WTC11 (cell line): ENCODE measurements at regions not wholly inside any gene's neighbourhood (a gene's known extent, or its start where the extent isn't known, plus 50 kb on each side); places are given as distances from the start of the nearest gene placed in this dataset.

ENCODE experiments used
- ATAC-seq: fragments of 200-7000 bp; cut with Tn5 transposase; 2 replicates; pipeline ENCODE4 v1.10.0; 2021; ENCODE audit warnings: mild to moderate bottlenecking, moderate library complexity
- CTCF ChIA-PET: fragments of 300-600 bp; sonication (Branson Sonifier 250); formaldehyde crosslinking; loops from one replicate; lab custom pipeline; 2021; ENCODE audit warnings: antibody characterized with exemption; lab: Charles Lee
- POLR2A ChIA-PET: fragments of 350-600 bp; sonication (Branson Sonifier 250); formaldehyde crosslinking; loops from one replicate; lab custom pipeline; 2021; ENCODE audit warnings: antibody characterized with exemption; lab: Charles Lee
- DNase-seq: peaks from one replicate; pipeline ENCODE4 v3.0.0; 2021; ENCODE audit warnings: low spot score
- H3K27ac Mint-ChIP-seq: 2 replicates; pipeline ENCODE4 v1.8.0; 2021; ENCODE audit warnings: mixed read lengths
- H3K27me3 Mint-ChIP-seq: 2 replicates; pipeline ENCODE4 v1.8.0; 2021; ENCODE audit warnings: low read depth, mild to moderate bottlenecking, moderate library complexity, mixed read lengths
- H3K36me3 Mint-ChIP-seq: 2 replicates; pipeline ENCODE4 v1.8.0; 2021; ENCODE audit warnings: mixed read lengths
- H3K4me1 Mint-ChIP-seq: 2 replicates; pipeline ENCODE4 v1.8.0; 2022; ENCODE audit warnings: mixed read lengths
- H3K4me3 Mint-ChIP-seq: 2 replicates; pipeline ENCODE4 v1.8.0; 2021; ENCODE audit warnings: mild to moderate bottlenecking, moderate library complexity, mixed read lengths
- H3K9me3 Mint-ChIP-seq: 2 replicates; pipeline ENCODE4 v1.8.0; 2021; ENCODE audit warnings: mixed read lengths
- ARID4B ChIP-seq: sonication (generic); formaldehyde crosslinking; IDR thresholded peaks from 2 replicates; pipeline ENCODE4 v1.8.0; 2023; ENCODE audit warnings: missing genetic modification reagents, mild to moderate bottlenecking, borderline replicate concordance
- E2F5 ChIP-seq: sonication (generic); formaldehyde crosslinking; IDR thresholded peaks from 2 replicates; pipeline ENCODE4 v1.8.1; 2022; ENCODE audit warnings: mild to moderate bottlenecking, moderate library complexity, missing genetic modification reagents
- GTF2I ChIP-seq: fragments of 250-450 bp; sonication (Bioruptor Pico); conservative IDR thresholded peaks from 2 replicates; pipeline ENCODE4 v1.4.0; 2021; ENCODE audit warnings: mild to moderate bottlenecking
- IRF1 ChIP-seq: sonication (generic); formaldehyde crosslinking; IDR thresholded peaks from 2 replicates; pipeline ENCODE4 v1.8.0; 2023; ENCODE audit warnings: missing genetic modification reagents
- MAX ChIP-seq: sonication (generic); formaldehyde crosslinking; IDR thresholded peaks from 2 replicates; pipeline ENCODE4 v1.8.0; 2022; ENCODE audit warnings: mild to moderate bottlenecking, missing genetic modification reagents
- MXD4 ChIP-seq: fragments of 250-450 bp; sonication (Bioruptor Pico); IDR thresholded peaks from 2 replicates; pipeline ENCODE4 v1.8.0; 2021; ENCODE audit warnings: mild to moderate bottlenecking, moderate library complexity, borderline replicate concordance
- MYBL2 ChIP-seq: sonication (generic); formaldehyde crosslinking; IDR thresholded peaks from 2 replicates; pipeline ENCODE4 v1.8.1; 2023; ENCODE audit warnings: mild to moderate bottlenecking, moderate library complexity, missing genetic modification reagents
- NFYB ChIP-seq: sonication (generic); formaldehyde crosslinking; conservative IDR thresholded peaks from 2 replicates; pipeline ENCODE4 v1.8.0; 2022; ENCODE audit warnings: low read depth, missing genetic modification reagents
- NR3C1 ChIP-seq: sonication (generic); formaldehyde crosslinking; conservative IDR thresholded peaks from 2 replicates; pipeline ENCODE4 v1.8.1; 2023; ENCODE audit warnings: low read depth, mild to moderate bottlenecking, missing genetic modification reagents
- PRDM15 ChIP-seq: sonication (generic); formaldehyde crosslinking; IDR thresholded peaks from 2 replicates; pipeline ENCODE4 v1.8.0; 2022; ENCODE audit warnings: missing genetic modification reagents
- PREB ChIP-seq: sonication (generic); formaldehyde crosslinking; IDR thresholded peaks from 2 replicates; pipeline ENCODE4 v1.8.1; 2022; ENCODE audit warnings: mild to moderate bottlenecking, missing genetic modification reagents, moderate library complexity, borderline replicate concordance
- ZNF121 ChIP-seq: sonication (generic); formaldehyde crosslinking; IDR thresholded peaks from 2 replicates; pipeline ENCODE4 v1.8.0; 2023; ENCODE audit warnings: missing genetic modification reagents
- ZNF232 ChIP-seq: sonication (generic); formaldehyde crosslinking; IDR thresholded peaks from 2 replicates; pipeline ENCODE4 v1.8.0; 2022; ENCODE audit warnings: mild to moderate bottlenecking, missing genetic modification reagents
- ZNF263 ChIP-seq: sonication (generic); formaldehyde crosslinking; IDR thresholded peaks from 2 replicates; pipeline ENCODE4 v1.8.1; 2022; ENCODE audit warnings: low read depth, mild to moderate bottlenecking, moderate library complexity, missing genetic modification reagents

- Mint-ChIP-seq H3K36me3 (no peaks in the 10 kb centered on the region), H3K9me3 (peaks cover 15% of the 10 kb centered on the region), H3K27ac (no peak overlapping the region), H3K4me3 (no peak overlapping the region), H3K4me1 (peaks cover 7% of the 10 kb centered on the region), H3K27me3 (no peaks in the 10 kb centered on the region)
- no peak for ATAC-seq
- DNase-seq: no peak
- POLR2A ChIA-PET: no interaction called here
- TF ChIP-seq ZNF232 (CRISPR knock-in tag) (no peak), IRF1 (no peak), ZNF263 (no peak), ZNF121 (CRISPR knock-in tag) (no peak), NR3C1 (CRISPR knock-in tag) (no peak), PRDM15 (CRISPR knock-in tag) (no peak)
- CTCF ChIA-PET: no interaction called here
Measured at GRCh38 chr12:98074286-98074685, 441.1 kb upstream of the TMPO start.

- DNase-seq: no peak
- Mint-ChIP-seq H3K4me3 (no peak overlapping the region), H3K36me3 (no peaks in the 10 kb centered on the region), H3K27ac (no peak overlapping the region), H3K27me3 (no peaks in the 10 kb centered on the region), H3K4me1 (no peaks in the 10 kb centered on the region; the same call in 1 of the 2 replicates), H3K9me3 (peaks cover 13% of the 10 kb centered on the region)
- ChIA-PET CTCF (no interaction called here), POLR2A (no interaction called here)
- TF ChIP-seq GTF2I (CRISPR knock-in tag) (no peak), NFYB (CRISPR knock-in tag) (no peak), MAX (no peak), ARID4B (CRISPR knock-in tag) (no peak), E2F5 (CRISPR knock-in tag) (no peak)
- no peak for ATAC-seq
Measured at GRCh38 chr12:98084391-98084790, 431.0 kb upstream of the TMPO start.

GRCh38 chr12:98085046-98085755 lies 430.2 kb upstream of the TMPO start:
- H3K27me3 Mint-ChIP-seq: no peaks in the 10 kb centered on the region
- no peak overlapping the region for H3K27ac Mint-ChIP-seq
- DNase-seq (no peak), ATAC-seq (no peak)
- H3K4me1 Mint-ChIP-seq: no peaks in the 10 kb centered on the region; the same call in 1 of the 2 replicates
- ChIA-PET POLR2A (no interaction called here), CTCF (interaction anchor here (0.9 kb wide), 1 partner anchor 681 kb away, joined by 3 read pairs; no protein-coding TSS in a partner anchor)
- H3K9me3 Mint-ChIP-seq: peaks cover 17% of the 10 kb centered on the region
- H3K36me3 Mint-ChIP-seq: no peaks in the 10 kb centered on the region
- no peak overlapping the region for H3K4me3 Mint-ChIP-seq
- TF ChIP-seq MXD4 (CRISPR knock-in tag): no peak
- TF ChIP-seq MYBL2: no peak
- no peak for TF ChIP-seq PRDM15 (CRISPR knock-in tag)
- TF ChIP-seq PREB: no peak
